OCI-LY3 (cell line): ENCODE measurements at regions not wholly inside any gene's neighbourhood (a gene's known extent, or its start where the extent isn't known, plus 50 kb on each side); places are given as distances from the start of the nearest gene placed in this dataset.
"Not testable (repeated sequence)": the region's sequence is repeated elsewhere in the genome, so short reads cannot be mapped to it uniquely, and the experiment has no call there.

Source experiments
- H2AFZ ChIP-seq: fragments of 200-600, 300-600 bp; shearing (Covaris generic); 2 replicates; pipeline ENCODE4 v1.6.0; 2014; ENCODE audit warnings: antibody characterized with exemption, low read depth, low read length
- H3K27ac ChIP-seq: fragments of 200-600, 300-600 bp; sonication (generic); 2 replicates; pipeline ENCODE4 v1.5.1; 2014; ENCODE audit warnings: mild to moderate bottlenecking, low read length, moderate library complexity, mixed read lengths
- H3K27me3 ChIP-seq: fragments of 200-600, 300-600 bp; sonication (generic); 2 replicates; pipeline ENCODE4 v1.6.1; 2014; ENCODE audit warnings: low read depth, low read length, mixed read lengths
- H3K36me3 ChIP-seq: fragments of 200-600, 300-600 bp; sonication (generic); replicated peaks from 2 replicates; pipeline ENCODE3; 2014; ENCODE audit warnings: low read depth, low read length, mixed read lengths
- H3K4me1 ChIP-seq: fragments of 300-600, 200-600 bp; sonication (generic); 2 replicates; pipeline ENCODE4 v1.6.1; 2014; ENCODE audit warnings: low read length, mixed read lengths
- H3K4me2 ChIP-seq: fragments of 200-600, 300-600 bp; sonication (generic); 2 replicates; pipeline ENCODE4 v1.6.1; 2014; ENCODE audit warnings: low read length, mixed read lengths
- H3K4me3 ChIP-seq: fragments of 300-600, 200-600 bp; sonication (generic); 2 replicates; pipeline ENCODE4 v1.5.1; 2014; ENCODE audit warnings: antibody characterized with exemption, mild to moderate bottlenecking, low read length, moderate library complexity
- H3K79me2 ChIP-seq: fragments of 300-600, 200-600 bp; shearing (Covaris generic); 2 replicates; pipeline ENCODE4 v1.6.1; 2014; ENCODE audit warnings: mild to moderate bottlenecking, low read length, mixed read lengths
- H3K9ac ChIP-seq: fragments of 300-600, 200-600 bp; shearing (Covaris generic); 2 replicates; pipeline ENCODE4 v1.6.0; 2014; ENCODE audit warnings: mild to moderate bottlenecking, low read length, moderate library complexity
- H3K9me3 ChIP-seq: fragments of 200-600, 300-600 bp; shearing (Covaris generic); 2 replicates; pipeline ENCODE4 v1.6.1; 2014; ENCODE audit warnings: low read length, mixed read lengths; ENCODE audit not compliant: insufficient read depth
- H4K20me1 ChIP-seq: fragments of 200-600, 300-600 bp; sonication (generic); 2 replicates; pipeline ENCODE4 v1.6.1; 2016; ENCODE audit warnings: low read length, mixed read lengths; ENCODE audit not compliant: insufficient read depth
- CTCF ChIP-seq: fragments of 200-600, 300-600 bp; sonication (generic); IDR thresholded peaks from 2 replicates; pipeline ENCODE4 v1.5.1; 2014; ENCODE audit warnings: antibody characterized with exemption, low read length, low read depth
- EZH2phosphoT487 ChIP-seq: fragments of 200-600 bp; shearing (Covaris generic); IDR thresholded peaks from 2 replicates; pipeline ENCODE4 v1.6.1; 2018; ENCODE audit warnings: antibody characterized with exemption, mixed run types, low read depth

- H3K4me3 ChIP-seq, result no peak overlapping the region
- no peak overlapping the region for H3K9ac ChIP-seq
- TF ChIP-seq CTCF, result no peak
- TF ChIP-seq EZH2phosphoT487, result no peak
- H3K27ac ChIP-seq, result no peak overlapping the region
- H3K4me1 ChIP-seq, result peaks cover 13% of the 10 kb centered on the region
- H3K4me2 ChIP-seq, result no peak overlapping the region
- H3K27me3 ChIP-seq, result 0 out of 2 replicates have a peak, but pooled peaks cover 2% of the 10 kb centered on the region
- H3K36me3 ChIP-seq, result no peaks in the 10 kb centered on the region
- H3K9me3 ChIP-seq, result no peaks in the 10 kb centered on the region
- H3K79me2 ChIP-seq, result no peaks in the 10 kb centered on the region
- H2AFZ ChIP-seq, result no peak overlapping the region
- no peaks in the 10 kb centered on the region for H4K20me1 ChIP-seq
Observed at GRCh38 chr16:77500286-77500598, 65.4 kb upstream of the ADAMTS18 start.

GRCh38 chr16:77500934-77501664, 66.3 kb upstream of the ADAMTS18 start:
- H3K9me3 ChIP-seq, result no peaks in the 10 kb centered on the region
- no peak overlapping the region for H2AFZ ChIP-seq
- H4K20me1 ChIP-seq, result no peaks in the 10 kb centered on the region
- 0 out of 2 replicates have a peak, but pooled peaks cover 2% of the 10 kb centered on the region for H3K27me3 ChIP-seq
- H3K9ac ChIP-seq, result no peak overlapping the region
- peaks cover 13% of the 10 kb centered on the region for H3K4me1 ChIP-seq
- H3K36me3 ChIP-seq, result no peaks in the 10 kb centered on the region
- no peaks in the 10 kb centered on the region for H3K79me2 ChIP-seq
- TF ChIP-seq EZH2phosphoT487 (no peak), CTCF (no peak)
- no peak overlapping the region for H3K27ac ChIP-seq
- peak overlapping the region; percentile 24 for H3K4me2 ChIP-seq
- 0 out of 2 replicates have a peak overlapping the region, but pooled peaks have one; percentile 17 for H3K4me3 ChIP-seq

GRCh38 chr16:77502448-77502847, 67.6 kb upstream of the ADAMTS18 start:
- no peaks in the 10 kb centered on the region for H3K36me3 ChIP-seq
- no peak overlapping the region for H2AFZ ChIP-seq
- peaks cover 13% of the 10 kb centered on the region for H3K4me1 ChIP-seq
- H3K4me3 ChIP-seq, result no peak overlapping the region
- no peaks in the 10 kb centered on the region for H3K9me3 ChIP-seq
- no peak overlapping the region for H3K27ac ChIP-seq
- H3K79me2 ChIP-seq, result no peaks in the 10 kb centered on the region
- TF ChIP-seq EZH2phosphoT487, result no peak
- H3K9ac ChIP-seq, result no peak overlapping the region
- no peaks in the 10 kb centered on the region for H4K20me1 ChIP-seq
- no peak overlapping the region for H3K4me2 ChIP-seq
- 0 out of 2 replicates have a peak, but pooled peaks cover 2% of the 10 kb centered on the region for H3K27me3 ChIP-seq

GRCh38 chr16:77506492-77506891, 71.7 kb upstream of the ADAMTS18 start:
- H3K36me3 ChIP-seq, H3K4me3 ChIP-seq, H2AFZ ChIP-seq, H3K4me1 ChIP-seq, H4K20me1 ChIP-seq, H3K4me2 ChIP-seq, H3K9ac ChIP-seq, H3K9me3 ChIP-seq, H3K79me2 ChIP-seq, H3K27ac ChIP-seq: not testable (repeated sequence)
- peaks cover 17% of the 10 kb centered on the region for H3K27me3 ChIP-seq

GRCh38 chr16:77509051-77509450, 74.2 kb upstream of the ADAMTS18 start:
- H2AFZ ChIP-seq, result no peak overlapping the region
- H3K9me3 ChIP-seq, result no peaks in the 10 kb centered on the region
- no peak overlapping the region for H3K9ac ChIP-seq
- H3K4me2 ChIP-seq, result no peak overlapping the region
- H3K36me3 ChIP-seq, result no peaks in the 10 kb centered on the region
- TF ChIP-seq CTCF (no peak), EZH2phosphoT487 (no peak)
- no peaks in the 10 kb centered on the region for H4K20me1 ChIP-seq
- H3K4me3 ChIP-seq, result no peak overlapping the region
- peaks cover 2% of the 10 kb centered on the region; the same call in 1 of the 2 replicates for H3K4me1 ChIP-seq
- H3K27me3 ChIP-seq, result peaks cover 17% of the 10 kb centered on the region
- H3K79me2 ChIP-seq, result no peaks in the 10 kb centered on the region
- no peak overlapping the region for H3K27ac ChIP-seq
